ENCODE measurements at regions not wholly inside any gene's neighbourhood (a gene's known extent, or its start where the extent isn't known, plus 50 kb on each side); places are given as distances from the start of the nearest gene placed in this dataset.

- TF ChIP-seq EP300 (IDR thresholded peaks at IDR 0.05) = no peak
- no peak for TF ChIP-seq CTCF (IDR thresholded peaks at IDR 0.05)
- TF ChIP-seq POLR2AphosphoS5 (IDR thresholded peaks at IDR 0.05) = no peak
Observed at GRCh38 chr13:48873081-48873480, 102.6 kb upstream of the FNDC3A start.

All from sigmoid colon (tissue), 4 donors.